HCT116 (cell line): ENCODE measurements at regions not wholly inside any gene's neighbourhood (a gene's known extent, or its start where the extent isn't known, plus 50 kb on each side); places are given as distances from the start of the nearest gene placed in this dataset.

Experiments used
- CEBPB ChIP-seq: IDR thresholded peaks from 2 replicates; pipeline ENCODE4 v1.6.1; 2012; ENCODE audit warnings: low read depth
- EGR1 ChIP-seq: IDR thresholded peaks from 2 replicates; pipeline ENCODE4 v1.6.1; 2012; ENCODE audit warnings: low read depth
- EZH2 ChIP-seq: fragments of 200-600 bp; sonication (generic); IDR thresholded peaks from 2 replicates; pipeline ENCODE4 v1.6.1; 2017; ENCODE audit warnings: antibody characterized with exemption, mixed run types
- EZH2phosphoT487 ChIP-seq: fragments of 200-600 bp; IDR thresholded peaks from 2 replicates; pipeline ENCODE4 v1.6.1; 2018; ENCODE audit warnings: antibody characterized with exemption, borderline replicate concordance
- POLR2A ChIP-seq: IDR thresholded peaks from 2 replicates; pipeline ENCODE4 v1.7.0; 2011; ENCODE audit warnings: borderline replicate concordance; ENCODE audit not compliant: insufficient read depth, insufficient read length; ENCODE audit errors: extremely low read depth
- POLR2AphosphoS5 ChIP-seq: IDR thresholded peaks from 2 replicates; pipeline ENCODE4 v1.6.1; 2011; ENCODE audit warnings: mild to moderate bottlenecking, low read depth, low read length, moderate library complexity
- SP1 ChIP-seq: IDR thresholded peaks from 2 replicates; pipeline ENCODE4 v1.6.1; 2012; ENCODE audit warnings: low read depth
- TF ChIP-seq, protein P1 (sequence below), 3 experiments: fragments of 200-600 bp in 1 of 3; sonication (generic) in 1 of 3; IDR thresholded peaks in 2 of 3; conservative IDR thresholded peaks in 1 of 3; 2 replicates each; pipeline ENCODE4 v1.5.1; 2012 to 2017; ENCODE audit warnings: low read depth in 2 of 3, low read length in 2 of 3, antibody characterized with exemption in 1 of 3, borderline replicate concordance in 1 of 3, control low read depth in 1 of 3, mild to moderate bottlenecking in 1 of 3, mixed read lengths in 1 of 3, mixed run types in 1 of 3, moderate library complexity in 1 of 3; ENCODE audit not compliant: insufficient read depth in 1 of 3
- TF ChIP-seq, protein P2 (sequence below): IDR thresholded peaks from 2 replicates; pipeline ENCODE4 v1.6.1; 2012; ENCODE audit warnings: low read depth

DNA sequence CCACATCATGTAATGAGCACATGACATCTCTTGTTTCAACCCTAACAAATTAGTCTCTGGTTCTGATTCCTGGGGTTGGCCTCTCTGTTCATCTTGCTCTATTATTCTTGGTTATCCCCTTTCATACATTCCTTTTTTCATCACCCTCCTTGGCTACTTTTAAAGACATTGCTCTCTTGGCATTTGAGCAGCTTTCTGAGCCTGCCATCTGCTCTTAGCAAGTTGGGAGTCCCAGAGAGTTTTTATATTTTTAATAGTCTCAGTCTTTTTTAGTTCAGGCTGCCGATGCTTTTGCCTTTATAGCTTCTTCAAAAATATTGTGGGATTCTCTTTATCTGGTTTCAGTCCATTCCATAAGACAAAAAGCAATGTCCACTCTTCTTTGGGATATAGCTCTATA lies 1270.9 kb downstream of the ADGRL3 start:
- TF ChIP-seq EGR1, result no peak
- TF ChIP-seq, protein P1, sequence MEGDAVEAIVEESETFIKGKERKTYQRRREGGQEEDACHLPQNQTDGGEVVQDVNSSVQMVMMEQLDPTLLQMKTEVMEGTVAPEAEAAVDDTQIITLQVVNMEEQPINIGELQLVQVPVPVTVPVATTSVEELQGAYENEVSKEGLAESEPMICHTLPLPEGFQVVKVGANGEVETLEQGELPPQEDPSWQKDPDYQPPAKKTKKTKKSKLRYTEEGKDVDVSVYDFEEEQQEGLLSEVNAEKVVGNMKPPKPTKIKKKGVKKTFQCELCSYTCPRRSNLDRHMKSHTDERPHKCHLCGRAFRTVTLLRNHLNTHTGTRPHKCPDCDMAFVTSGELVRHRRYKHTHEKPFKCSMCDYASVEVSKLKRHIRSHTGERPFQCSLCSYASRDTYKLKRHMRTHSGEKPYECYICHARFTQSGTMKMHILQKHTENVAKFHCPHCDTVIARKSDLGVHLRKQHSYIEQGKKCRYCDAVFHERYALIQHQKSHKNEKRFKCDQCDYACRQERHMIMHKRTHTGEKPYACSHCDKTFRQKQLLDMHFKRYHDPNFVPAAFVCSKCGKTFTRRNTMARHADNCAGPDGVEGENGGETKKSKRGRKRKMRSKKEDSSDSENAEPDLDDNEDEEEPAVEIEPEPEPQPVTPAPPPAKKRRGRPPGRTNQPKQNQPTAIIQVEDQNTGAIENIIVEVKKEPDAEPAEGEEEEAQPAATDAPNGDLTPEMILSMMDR (IDR thresholded peaks at IDR 0.05 in 2 of 3, conservative IDR thresholded peaks at IDR 0.05 in 1 of 3; ENCODE audit: borderline replicate concordance in 1 of 3, insufficient read depth in 1 of 3, low read depth in 2 of 3, low read length in 2 of 3), result no peak
- TF ChIP-seq, protein P2, sequence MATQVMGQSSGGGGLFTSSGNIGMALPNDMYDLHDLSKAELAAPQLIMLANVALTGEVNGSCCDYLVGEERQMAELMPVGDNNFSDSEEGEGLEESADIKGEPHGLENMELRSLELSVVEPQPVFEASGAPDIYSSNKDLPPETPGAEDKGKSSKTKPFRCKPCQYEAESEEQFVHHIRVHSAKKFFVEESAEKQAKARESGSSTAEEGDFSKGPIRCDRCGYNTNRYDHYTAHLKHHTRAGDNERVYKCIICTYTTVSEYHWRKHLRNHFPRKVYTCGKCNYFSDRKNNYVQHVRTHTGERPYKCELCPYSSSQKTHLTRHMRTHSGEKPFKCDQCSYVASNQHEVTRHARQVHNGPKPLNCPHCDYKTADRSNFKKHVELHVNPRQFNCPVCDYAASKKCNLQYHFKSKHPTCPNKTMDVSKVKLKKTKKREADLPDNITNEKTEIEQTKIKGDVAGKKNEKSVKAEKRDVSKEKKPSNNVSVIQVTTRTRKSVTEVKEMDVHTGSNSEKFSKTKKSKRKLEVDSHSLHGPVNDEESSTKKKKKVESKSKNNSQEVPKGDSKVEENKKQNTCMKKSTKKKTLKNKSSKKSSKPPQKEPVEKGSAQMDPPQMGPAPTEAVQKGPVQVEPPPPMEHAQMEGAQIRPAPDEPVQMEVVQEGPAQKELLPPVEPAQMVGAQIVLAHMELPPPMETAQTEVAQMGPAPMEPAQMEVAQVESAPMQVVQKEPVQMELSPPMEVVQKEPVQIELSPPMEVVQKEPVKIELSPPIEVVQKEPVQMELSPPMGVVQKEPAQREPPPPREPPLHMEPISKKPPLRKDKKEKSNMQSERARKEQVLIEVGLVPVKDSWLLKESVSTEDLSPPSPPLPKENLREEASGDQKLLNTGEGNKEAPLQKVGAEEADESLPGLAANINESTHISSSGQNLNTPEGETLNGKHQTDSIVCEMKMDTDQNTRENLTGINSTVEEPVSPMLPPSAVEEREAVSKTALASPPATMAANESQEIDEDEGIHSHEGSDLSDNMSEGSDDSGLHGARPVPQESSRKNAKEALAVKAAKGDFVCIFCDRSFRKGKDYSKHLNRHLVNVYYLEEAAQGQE, result no peak
- TF ChIP-seq POLR2A, result no peak
- TF ChIP-seq CEBPB, result no peak
- no peak for TF ChIP-seq POLR2AphosphoS5
- no peak for TF ChIP-seq EZH2
- no peak for TF ChIP-seq EZH2phosphoT487
- TF ChIP-seq SP1, result no peak
